HG03354 (cell line): ENCODE measurements at regions not wholly inside any gene's neighbourhood (a gene's known extent, or its start where the extent isn't known, plus 50 kb on each side); places are given as distances from the start of the nearest gene placed in this dataset.

ENCODE experiments used
- ATAC-seq: cut with Tn5 transposase; IDR thresholded peaks from one replicate; pipeline ENCODE4 v1.9.1; 2021; ENCODE audit warnings: mild to moderate bottlenecking; ENCODE audit not compliant: unreplicated experiment, poor library complexity, severe bottlenecking

DNA sequence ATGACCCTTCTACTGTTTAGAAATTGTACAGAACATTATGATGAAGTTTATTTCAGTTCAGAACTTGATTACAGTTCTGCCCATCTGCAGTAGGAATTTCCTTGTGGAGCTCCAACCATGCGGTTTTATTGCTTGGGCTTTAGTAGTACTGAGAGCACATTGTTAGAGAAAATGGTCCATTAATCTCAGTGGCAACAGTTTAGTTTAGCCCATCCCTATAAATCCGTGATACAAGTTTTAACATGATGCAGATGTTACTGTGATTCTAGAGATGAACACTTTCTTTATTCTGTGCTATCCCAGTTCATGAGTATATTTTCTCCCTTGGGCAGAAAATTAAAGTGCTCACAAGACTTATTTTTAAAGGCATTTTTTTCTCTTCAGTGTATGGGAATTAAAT is 84.8 kb upstream of the FZD8 start:
- no peak for ATAC-seq

- ATAC-seq: no peak
These were observed 81.9 kb upstream of the FZD8 start for GRCh38 chr10:35723992-35724391.

GRCh38 chr10:35723059-35723458 is 81.0 kb upstream of the FZD8 start:
- no peak for ATAC-seq

- ATAC-seq: no peak
These were observed 80.5 kb upstream of the FZD8 start for GRCh38 chr10:35722636-35723035.

- no peak for ATAC-seq
These were observed 80.1 kb upstream of the FZD8 start for GRCh38 chr10:35722226-35722625.

DNA sequence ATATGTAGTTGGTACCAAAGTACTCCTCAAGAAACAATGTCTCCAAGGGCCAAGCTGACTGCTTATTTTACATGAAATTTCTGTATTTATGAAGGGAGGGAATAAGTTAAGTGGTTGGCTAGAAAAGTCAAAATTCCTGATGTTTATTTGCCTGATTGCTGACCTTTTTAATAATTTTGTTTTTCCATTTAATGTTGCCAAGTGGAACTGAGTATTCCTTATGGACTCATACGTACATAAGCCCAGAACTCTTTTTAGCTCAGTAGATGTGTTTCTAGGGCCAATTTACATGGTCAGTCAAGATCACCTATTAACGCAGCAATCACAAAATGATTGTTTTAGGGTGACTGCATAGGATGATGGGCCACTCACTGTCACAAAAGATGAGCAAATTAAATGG is 78.3 kb upstream of the FZD8 start:
- no peak for ATAC-seq

DNA sequence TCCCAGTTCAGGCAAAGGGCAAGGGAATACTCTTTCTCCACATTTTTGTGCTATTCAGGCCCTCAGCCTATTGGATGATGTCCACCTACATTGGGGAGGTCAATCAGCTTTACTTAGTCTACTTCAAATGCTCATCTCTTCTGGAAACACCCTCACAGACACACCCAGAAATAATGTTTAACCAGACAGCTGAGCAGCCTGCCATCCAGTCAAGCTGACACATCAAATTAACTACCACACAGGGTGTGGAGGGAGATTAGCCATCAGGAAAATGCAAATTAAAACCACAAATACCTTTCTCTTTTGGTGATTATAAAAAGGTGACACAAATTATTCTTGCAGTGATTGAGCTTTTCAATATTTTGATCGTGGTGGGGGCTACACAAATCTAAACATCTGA is 74.7 kb upstream of the FZD8 start:
- no peak for ATAC-seq

DNA sequence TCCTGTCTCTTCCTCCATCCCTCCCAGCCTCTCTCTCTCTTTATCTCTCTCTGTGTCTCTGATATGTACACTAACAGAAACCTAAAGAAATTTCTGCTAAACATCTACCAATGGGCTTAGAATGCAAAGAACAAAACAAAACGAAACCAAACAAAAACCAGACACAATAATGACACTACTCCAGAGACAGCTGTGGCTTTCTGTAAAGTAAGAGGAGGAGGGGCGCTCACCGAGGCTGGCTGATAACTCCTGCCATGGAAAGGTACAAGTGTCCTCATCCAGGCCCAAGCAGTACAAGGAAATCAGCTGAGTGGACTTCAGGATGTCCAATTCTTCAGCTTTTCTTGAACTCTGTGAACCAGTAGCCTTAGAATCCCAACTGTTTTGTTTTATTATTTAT is 70.4 kb upstream of the FZD8 start:
- ATAC-seq: no peak

DNA sequence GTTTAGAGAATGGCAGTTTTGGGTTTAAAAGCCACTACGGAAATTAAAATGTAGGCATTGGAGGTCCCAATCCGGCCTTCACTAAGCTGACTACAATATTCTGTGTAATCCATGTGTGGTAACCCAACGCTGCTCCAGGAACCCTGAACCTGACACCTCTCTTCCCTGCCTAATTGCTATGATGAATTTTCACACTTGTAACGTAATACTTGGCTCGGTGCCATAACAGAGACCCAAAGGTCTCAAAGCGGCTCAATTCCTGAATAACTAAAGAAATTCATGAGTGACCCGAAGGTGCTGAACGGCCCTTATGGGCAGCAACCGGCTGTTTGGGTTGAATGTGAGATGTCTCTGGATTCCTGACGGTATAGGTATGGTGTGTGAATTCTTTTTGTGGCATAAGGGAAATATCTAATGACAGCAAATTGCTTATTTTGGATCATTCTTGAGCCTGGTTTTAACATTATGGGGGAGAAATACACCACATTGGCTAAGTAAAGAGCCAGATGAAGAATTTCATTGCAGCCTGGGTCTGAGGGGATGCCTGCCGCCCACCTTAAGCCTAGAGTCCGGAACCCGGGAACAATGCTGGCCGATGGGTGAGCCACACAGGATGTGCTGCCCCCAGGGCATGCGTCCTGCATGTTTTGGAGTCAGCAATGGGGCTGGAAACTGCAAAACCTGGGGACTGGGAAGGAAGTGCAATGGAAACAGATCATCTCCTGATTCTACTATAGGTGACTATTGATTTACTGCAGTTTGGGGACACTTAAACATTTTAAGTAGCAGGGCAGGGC is 69.7 kb upstream of the FZD8 start:
- no peak for ATAC-seq

- no peak for ATAC-seq
These were observed 65.7 kb upstream of the FZD8 start for GRCh38 chr10:35707642-35708425.

GRCh38 chr10:35706959-35707358 is 64.9 kb upstream of the FZD8 start:
- ATAC-seq: no peak

DNA sequence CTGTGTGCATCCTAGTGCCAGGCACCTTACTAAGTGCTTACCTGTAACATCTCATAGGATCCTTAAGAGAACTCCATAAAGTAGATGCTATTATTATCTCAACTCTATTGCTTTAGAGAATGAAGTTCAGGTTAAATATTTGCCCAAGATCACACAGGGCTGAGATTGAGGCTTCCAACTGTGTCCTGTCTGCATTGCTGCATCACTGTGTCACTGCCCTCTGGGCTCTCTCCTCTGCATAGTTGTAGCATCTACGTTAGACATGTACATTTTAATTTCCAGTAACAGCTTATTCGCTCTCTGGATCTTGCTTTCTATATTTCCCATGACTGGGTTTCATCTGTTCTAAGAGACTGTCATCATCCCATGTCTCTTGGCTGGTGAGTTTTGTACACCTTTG is 63.6 kb upstream of the FZD8 start:
- no peak for ATAC-seq

GRCh38 chr10:35705051-35705450 is 63.0 kb upstream of the FZD8 start:
- no peak for ATAC-seq

GRCh38 chr10:35704401-35704800 is 62.3 kb upstream of the FZD8 start:
- no peak for ATAC-seq

DNA sequence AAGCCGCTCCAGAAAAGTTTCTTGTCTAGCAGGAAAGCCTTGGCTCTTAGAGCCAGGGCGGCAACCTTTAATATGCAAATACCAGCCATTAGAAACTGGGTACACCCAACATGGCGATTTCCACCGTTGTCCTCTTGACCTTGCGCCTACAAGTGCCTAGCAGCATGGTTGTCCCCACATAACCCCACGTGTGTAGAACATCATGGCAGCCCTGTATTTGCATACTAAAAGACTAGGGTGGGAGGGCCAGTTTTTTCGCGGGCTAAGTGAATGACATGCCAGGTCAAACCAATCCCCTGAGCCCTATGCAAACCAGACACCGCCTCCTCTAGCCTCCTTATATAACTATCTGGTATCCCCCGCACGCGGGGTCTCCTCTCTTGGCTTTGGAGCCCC is 58.4 kb upstream of the FZD8 start:
- no peak for ATAC-seq

DNA sequence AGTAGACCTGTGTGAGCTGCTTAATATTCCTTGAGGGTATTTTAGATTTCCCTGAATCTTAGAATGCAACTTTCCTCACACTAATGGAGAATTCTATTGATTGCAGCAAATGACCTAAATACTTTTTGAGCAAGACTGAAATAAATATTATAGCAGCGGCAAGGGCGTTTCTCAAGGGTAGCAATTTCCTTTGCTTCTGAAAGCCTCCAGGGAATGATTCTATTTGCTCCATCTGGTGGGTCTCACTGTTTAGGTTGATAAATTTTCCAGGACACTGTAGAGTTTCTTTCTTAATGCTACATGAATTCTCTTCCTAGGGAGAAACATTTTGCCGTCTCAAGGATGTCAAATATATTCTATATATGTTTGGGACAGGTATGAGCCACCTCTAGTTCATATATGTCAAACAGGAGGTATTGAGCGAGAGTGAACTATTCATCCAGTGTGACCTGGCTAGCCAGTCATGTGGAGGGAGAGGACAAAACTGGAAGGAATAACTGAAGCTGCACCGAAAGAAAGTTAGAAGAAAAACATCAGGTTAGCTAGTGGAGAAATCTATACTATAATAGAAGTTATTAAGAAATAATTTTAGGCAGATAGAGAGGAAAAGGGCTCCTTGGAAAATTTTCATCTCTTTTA is 57.9 kb upstream of the FZD8 start:
- no peak for ATAC-seq

DNA sequence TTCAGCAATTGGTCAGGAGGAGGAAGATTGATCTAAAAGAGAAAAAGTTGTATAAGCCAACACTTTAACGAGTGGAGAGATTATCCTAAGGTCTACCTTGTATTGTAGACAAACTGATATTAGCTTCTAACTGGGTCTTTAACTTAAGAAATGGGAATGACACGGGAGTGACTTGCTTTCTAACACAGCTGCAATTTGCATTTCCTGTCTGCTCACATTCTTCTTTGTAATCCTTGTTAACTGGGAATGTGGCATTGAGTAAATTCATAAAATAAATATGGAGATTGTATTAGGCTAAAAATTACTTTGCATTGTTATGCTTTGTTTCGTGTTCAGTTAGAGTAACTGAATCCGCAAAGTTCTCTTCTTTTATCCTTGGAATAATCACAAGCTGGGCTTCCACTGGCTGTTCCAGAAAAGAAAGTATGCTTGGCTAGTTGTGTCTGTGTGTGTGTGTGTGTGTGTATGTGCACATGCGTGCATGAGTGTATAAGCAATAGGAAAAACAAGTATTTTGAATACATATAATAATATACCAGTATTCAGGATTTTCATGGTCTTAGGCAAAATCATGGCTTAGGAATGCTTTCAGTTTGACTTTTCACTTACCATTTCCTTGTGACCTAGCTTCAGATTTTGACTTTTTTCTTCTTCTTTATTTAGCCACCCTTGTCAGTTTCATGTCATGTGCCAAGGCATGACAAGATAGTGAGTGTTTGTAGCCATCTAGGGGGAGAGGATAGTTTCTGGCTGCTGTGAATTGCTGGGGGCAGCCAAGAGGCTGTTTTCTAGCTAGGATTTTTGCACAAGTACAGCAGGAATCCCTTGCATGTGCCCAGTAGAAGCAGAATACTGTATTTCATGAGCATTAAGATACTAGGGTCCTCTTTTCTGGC is 54.5 kb upstream of the FZD8 start:
- no peak for ATAC-seq

- ATAC-seq: no peak
These were observed 51.7 kb upstream of the FZD8 start for GRCh38 chr10:35693800-35694199.
